Stimulated activated naive B cell treated with anti-CD40 and anti-IgM and Interleukin-4, amounts not matched to agents 10 μg/mL and 1 μg/mL and 100 μg/mL, for 72 hours (primary cell): ENCODE measurements at regions not wholly inside any gene's neighbourhood (a gene's known extent, or its start where the extent isn't known, plus 50 kb on each side); places are given as distances from the start of the nearest gene placed in this dataset.

Source experiments
- ATAC-seq, 2 donors: fragments of 150-1000 bp; cut with Tn5 transposase; replicated peaks; 2 replicates each; pipeline ENCODE4 v1.10.0; 2021; ENCODE audit warnings: moderate library complexity in 1 of 2
- DNase-seq: peaks from one replicate; pipeline ENCODE4 v3.0.0; 2021
- H3K27ac Mint-ChIP-seq: one replicate; pipeline ENCODE4 v1.8.0; 2022; ENCODE audit warnings: mild to moderate bottlenecking, mixed read lengths
- H3K27me3 Mint-ChIP-seq, 2 donors: one replicate each; pipeline ENCODE4 v1.8.0; 2022; ENCODE audit warnings: mixed read lengths in 2 of 2
- H3K36me3 Mint-ChIP-seq, 2 donors: one replicate each; pipeline ENCODE4 v1.8.0; 2022; ENCODE audit warnings: mixed read lengths in 2 of 2, mild to moderate bottlenecking in 1 of 2
- H3K4me1 Mint-ChIP-seq, 2 donors: one replicate each; pipeline ENCODE4 v1.8.0; 2022; ENCODE audit warnings: mixed read lengths in 2 of 2, mild to moderate bottlenecking in 1 of 2
- H3K4me3 Mint-ChIP-seq, 2 donors: one replicate each; pipeline ENCODE4 v1.8.0; 2022; ENCODE audit warnings: mild to moderate bottlenecking in 2 of 2, mixed read lengths in 2 of 2, moderate library complexity in 1 of 2
- H3K9me3 Mint-ChIP-seq, 2 donors: one replicate each; pipeline ENCODE4 v1.8.0; 2022; ENCODE audit warnings: mixed read lengths in 2 of 2, mild to moderate bottlenecking in 1 of 2

DNA sequence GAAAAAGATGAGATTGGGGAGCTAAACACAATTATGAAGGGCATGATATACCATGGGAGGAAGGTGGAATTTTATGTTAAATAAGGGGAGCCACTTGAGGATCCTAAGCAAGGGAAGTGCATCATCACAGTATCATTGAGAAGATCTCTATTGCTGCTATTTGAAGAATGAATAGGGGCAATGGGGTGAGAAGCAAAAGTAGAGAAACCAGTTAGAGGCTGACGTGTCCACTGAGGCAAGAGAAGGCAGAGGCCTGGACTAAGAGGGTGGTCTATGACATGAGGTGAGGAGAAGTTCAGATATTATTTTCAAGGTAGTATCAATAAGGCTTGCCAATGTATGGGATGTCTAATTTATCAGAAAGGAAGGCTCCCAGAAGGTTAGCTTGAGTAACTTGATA is 111.6 kb downstream of the TENT5A start:
- H3K4me1 Mint-ChIP-seq = no peaks in the 10 kb centered on the region
- no peak overlapping the region for H3K4me3 Mint-ChIP-seq
- peaks cover 6 to 9% of the 10 kb centered on the region in 2 donors for H3K9me3 Mint-ChIP-seq
- H3K36me3 Mint-ChIP-seq = no peaks in the 10 kb centered on the region
- no peaks in the 10 kb centered on the region for H3K27me3 Mint-ChIP-seq
- ATAC-seq = no peak
- H3K27ac Mint-ChIP-seq = no peak overlapping the region
- DNase-seq = no peak

DNA sequence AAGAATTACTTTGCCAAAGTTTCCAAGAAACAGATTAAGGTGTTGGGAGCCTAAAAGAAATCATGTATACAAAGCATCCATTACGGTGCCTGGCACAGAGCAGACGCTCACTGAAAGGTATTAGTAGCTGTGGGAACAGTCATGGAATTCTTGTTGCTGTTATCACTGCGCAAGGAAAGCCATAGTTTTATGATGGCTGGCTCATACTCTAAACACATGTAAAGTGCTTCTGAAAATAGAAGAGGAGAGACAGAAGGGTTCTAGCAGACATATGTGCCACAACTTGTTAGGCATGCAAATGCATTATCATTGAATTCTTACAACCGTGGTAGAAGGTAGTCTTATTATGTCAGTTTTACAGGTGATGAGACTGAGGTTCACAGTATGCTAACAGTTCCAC is 112.4 kb downstream of the TENT5A start:
- no peak overlapping the region for H3K27ac Mint-ChIP-seq
- ATAC-seq (no peak), DNase-seq (no peak)
- H3K4me1 Mint-ChIP-seq = no peaks in the 10 kb centered on the region
- H3K27me3 Mint-ChIP-seq = no peaks in the 10 kb centered on the region
- peaks cover 5 to 9% of the 10 kb centered on the region in 2 donors for H3K9me3 Mint-ChIP-seq
- no peak overlapping the region for H3K4me3 Mint-ChIP-seq
- no peaks in the 10 kb centered on the region for H3K36me3 Mint-ChIP-seq

DNA sequence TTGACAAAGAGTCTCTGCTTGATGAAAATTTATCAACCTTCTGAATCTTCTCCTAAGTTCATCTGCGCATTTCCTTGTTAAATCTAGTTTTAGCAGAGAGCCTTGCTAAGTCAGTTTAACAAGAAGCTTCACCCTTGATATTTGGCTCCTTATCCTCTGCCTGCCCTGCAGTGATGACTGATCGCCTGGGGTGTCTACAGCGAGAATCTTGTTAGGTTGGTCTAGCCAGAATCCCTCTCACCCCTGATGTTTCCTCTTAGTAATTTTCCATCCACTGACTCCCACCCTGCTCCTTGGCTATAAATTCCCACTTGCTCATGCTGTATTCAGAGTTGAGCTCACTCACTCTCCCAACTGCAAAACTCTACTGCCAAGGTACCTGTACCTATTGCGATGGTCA is 114.1 kb downstream of the TENT5A start:
- no peak for DNase-seq
- Mint-ChIP-seq H3K36me3 (no peaks in the 10 kb centered on the region), H3K4me3 (no peak overlapping the region), H3K4me1 (no peaks in the 10 kb centered on the region), H3K27me3 (no peaks in the 10 kb centered on the region), H3K9me3 (peaks cover 3 to 9% of the 10 kb centered on the region in 2 donors), H3K27ac (no peak overlapping the region)
- ATAC-seq = no peak

DNA sequence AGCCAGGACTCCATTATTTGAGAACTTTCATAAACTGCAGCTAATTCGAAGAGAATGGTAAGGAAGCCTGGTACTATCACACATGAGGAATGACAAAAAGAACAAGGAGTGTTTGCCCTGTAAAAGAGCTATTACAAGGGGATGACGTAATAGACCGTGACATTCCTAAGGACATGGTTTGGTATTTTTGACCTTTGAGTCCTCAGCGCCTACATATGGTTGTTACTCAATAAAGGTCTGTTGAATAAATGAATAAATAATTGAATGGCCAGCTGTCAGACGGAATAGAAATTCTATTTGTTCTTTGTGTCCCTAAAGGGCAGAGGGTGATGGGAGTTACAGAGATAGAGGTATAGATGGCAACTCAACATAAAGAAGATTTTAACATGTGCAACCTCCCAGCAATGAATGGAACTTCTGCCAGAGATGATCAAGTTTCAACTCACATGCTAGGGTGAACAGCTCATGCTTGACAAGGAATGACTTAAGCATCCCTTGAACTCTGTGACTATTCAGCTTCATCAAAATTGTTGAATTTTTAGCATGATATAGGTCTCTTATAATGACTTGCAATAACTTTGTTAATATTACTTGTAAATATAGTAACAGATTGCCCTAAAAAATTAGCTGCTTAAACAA is 115.4 kb downstream of the TENT5A start:
- Mint-ChIP-seq H3K4me3 (no peak overlapping the region), H3K36me3 (no peaks in the 10 kb centered on the region), H3K27me3 (no peaks in the 10 kb centered on the region), H3K4me1 (no peaks in the 10 kb centered on the region), H3K27ac (no peak overlapping the region), H3K9me3 (peaks cover 5 to 14% of the 10 kb centered on the region in 2 donors)
- DNase-seq = no peak
- ATAC-seq = no peak

DNA sequence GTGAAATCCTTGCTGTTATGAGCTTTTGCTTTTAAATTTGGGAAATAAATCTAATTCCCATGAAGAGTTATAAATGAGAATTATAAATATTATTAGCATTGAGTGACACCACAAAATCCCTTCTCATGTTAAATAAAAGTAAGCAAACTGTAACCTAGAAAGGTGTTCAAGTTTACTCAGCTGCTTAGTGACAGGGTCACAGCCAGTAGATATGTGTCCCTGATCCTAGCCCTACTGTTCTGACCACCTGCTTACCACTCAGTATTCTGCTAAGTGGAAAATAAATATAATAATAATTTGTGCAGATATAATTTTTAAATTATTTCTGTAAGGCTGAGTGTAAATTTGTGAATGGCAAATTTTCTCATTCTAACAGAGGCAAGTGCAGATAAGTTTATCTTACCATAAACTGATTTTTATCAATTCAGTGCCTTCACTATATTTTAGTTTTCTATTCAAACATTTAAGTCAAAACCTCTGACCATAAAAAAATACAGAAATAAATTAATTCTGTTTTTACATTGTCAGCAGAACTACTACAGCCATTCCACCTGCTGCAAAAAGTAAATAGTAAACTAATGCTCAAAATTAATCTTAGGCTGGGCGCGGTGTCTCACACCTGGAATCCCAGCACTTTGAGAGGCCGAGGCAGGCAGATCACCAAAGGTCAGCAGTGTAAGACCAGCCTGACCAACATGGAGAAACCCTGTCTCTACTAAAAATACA is 118.2 kb downstream of the TENT5A start:
- DNase-seq = no peak
- no peak overlapping the region for H3K4me3 Mint-ChIP-seq
- no peak for ATAC-seq
- H3K27me3 Mint-ChIP-seq = no peaks in the 10 kb centered on the region
- H3K27ac Mint-ChIP-seq = no peak overlapping the region
- no peaks in the 10 kb centered on the region for H3K4me1 Mint-ChIP-seq
- peaks cover 9 to 17% of the 10 kb centered on the region in 2 donors for H3K9me3 Mint-ChIP-seq
- peaks cover 0 to 3% of the 10 kb centered on the region in 2 donors for H3K36me3 Mint-ChIP-seq

DNA sequence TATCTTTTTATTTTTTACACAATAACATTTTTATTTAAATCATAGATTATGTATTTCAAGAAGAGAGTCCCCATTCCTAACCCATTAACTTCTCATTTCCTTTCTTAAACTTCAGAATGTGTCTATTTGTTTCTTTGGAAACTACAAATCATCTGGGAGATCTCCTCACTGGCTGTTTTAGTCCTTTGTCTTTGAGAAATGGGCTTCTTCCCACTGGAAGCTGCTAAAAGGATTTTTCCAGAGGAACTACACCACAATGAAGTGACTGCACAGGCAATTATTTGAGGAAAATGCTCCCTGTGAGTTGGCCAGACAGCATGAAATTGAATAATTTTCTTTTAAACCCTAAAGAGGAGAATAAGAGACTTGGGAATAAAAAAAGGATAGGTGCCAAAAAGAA is 119.1 kb downstream of the TENT5A start:
- H3K4me3 Mint-ChIP-seq = no peak overlapping the region
- H3K27ac Mint-ChIP-seq = no peak overlapping the region
- H3K9me3 Mint-ChIP-seq = peaks cover 11 to 17% of the 10 kb centered on the region in 2 donors
- ATAC-seq (no peak), DNase-seq (no peak)
- H3K4me1 Mint-ChIP-seq = no peaks in the 10 kb centered on the region
- H3K36me3 Mint-ChIP-seq = peaks cover 0 to 3% of the 10 kb centered on the region in 2 donors
- H3K27me3 Mint-ChIP-seq = no peaks in the 10 kb centered on the region

DNA sequence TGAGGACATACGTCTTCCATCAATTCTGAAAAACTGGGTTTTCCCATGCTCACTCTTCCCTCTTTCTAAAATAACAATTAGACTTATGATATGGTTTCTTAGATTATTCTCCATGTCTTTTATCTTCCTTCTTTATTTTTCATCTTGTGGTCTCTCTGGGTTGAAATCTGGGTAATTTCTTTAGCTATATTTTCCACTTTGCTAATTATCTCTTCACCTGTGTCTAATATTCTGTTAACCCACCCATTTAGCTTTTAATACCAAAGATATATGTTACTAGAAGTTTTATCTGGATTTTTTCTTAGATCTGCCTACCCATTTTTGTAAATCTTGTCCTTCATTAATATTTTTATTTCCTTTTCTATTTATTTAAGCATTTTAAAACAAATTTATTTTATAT is 121.8 kb downstream of the TENT5A start:
- no peaks in the 10 kb centered on the region for H3K4me1 Mint-ChIP-seq
- H3K9me3 Mint-ChIP-seq = peaks cover 11 to 17% of the 10 kb centered on the region in 2 donors
- DNase-seq (no peak), ATAC-seq (no peak)
- peaks cover 0 to 3% of the 10 kb centered on the region in 2 donors for H3K36me3 Mint-ChIP-seq
- no peak overlapping the region for H3K4me3 Mint-ChIP-seq
- no peak overlapping the region for H3K27ac Mint-ChIP-seq
- H3K27me3 Mint-ChIP-seq = no peaks in the 10 kb centered on the region

DNA sequence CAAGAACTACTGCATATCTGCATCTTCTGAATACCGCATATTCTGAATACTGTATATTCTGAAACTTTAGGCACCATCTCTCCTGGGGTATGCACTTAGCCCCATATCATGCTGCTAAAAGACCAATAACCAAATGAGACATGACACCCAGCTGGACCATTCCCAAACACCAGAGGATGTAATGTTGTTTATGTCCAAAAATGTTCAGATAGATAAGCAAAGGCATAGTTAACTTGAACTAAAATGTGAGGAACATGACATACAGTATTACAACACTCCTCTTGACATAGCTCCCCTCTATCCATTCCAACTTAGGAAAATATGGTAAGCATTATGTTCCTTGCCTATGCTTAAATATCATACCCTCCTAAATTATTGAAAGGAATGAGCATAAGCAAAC is 127.3 kb downstream of the TENT5A start:
- ATAC-seq (no peak), DNase-seq (no peak)
- peaks cover under 1 to 2% of the 10 kb centered on the region in 2 donors for H3K9me3 Mint-ChIP-seq

DNA sequence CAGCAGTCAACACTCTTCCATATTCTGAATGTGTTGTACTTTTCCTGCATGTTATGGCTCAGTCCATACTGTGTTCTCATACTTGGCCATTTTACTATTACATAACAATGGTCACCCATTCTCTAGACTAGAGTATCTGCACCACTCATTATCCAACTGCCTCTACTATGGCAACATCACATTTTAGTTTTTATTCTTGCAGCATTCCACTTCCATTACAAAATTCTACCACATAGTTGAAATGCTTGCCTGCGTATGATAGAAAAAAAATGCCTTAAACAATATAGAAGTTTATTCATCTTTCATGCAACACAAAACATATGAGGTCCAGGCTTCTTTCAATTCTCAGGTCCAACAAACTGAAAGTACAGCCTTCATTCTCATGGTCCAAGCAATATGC is 128.0 kb downstream of the TENT5A start:
- H3K36me3 Mint-ChIP-seq = no peaks in the 10 kb centered on the region
- no peaks in the 10 kb centered on the region for H3K4me1 Mint-ChIP-seq
- H3K27ac Mint-ChIP-seq = no peak overlapping the region
- H3K27me3 Mint-ChIP-seq = no peaks in the 10 kb centered on the region
- ATAC-seq (no peak), DNase-seq (no peak)
- H3K4me3 Mint-ChIP-seq = no peak overlapping the region
- H3K9me3 Mint-ChIP-seq = peaks cover 0 to 2% of the 10 kb centered on the region in 2 donors

More for the DNA sequence above, 127.3 kb downstream of the TENT5A start:
- no peak overlapping the region for H3K27ac Mint-ChIP-seq
- no peaks in the 10 kb centered on the region for H3K27me3 Mint-ChIP-seq
- H3K4me1 Mint-ChIP-seq = no peaks in the 10 kb centered on the region
- no peak overlapping the region for H3K4me3 Mint-ChIP-seq
- H3K36me3 Mint-ChIP-seq = no peaks in the 10 kb centered on the region

DNA sequence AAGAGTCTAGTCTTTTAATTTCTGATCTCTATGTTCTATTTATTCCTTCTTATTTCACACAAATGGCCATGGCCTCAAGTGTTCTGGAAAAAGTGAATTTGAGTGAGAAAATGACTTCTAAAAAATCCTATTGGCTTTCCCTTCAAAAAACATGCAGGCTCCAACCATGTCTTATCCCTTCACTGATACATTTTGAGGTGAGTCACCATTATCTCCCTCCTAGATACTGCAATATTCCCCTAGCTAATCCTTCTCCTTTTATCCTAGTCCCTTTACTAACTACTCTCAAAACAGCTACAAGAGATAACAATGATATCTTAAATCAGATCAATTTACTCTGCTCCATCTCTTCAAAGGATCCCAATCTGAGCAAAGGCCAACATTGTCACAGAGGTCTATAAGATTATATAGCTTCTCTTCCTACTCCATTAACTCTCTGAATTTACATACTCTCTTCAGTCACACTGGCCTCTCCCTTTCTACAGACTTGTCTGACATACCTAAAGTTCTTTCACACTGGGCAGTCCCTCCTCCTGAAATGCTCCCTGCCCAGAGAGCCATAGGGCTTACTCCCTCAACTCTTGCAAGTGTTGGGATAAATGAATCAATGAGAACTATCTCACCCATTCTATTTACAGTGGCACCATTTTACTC is 129.2 kb downstream of the TENT5A start:
- Mint-ChIP-seq H3K27me3 (no peaks in the 10 kb centered on the region), H3K4me3 (no peak overlapping the region), H3K9me3 (no peaks in the 10 kb centered on the region), H3K4me1 (no peaks in the 10 kb centered on the region), H3K36me3 (no peaks in the 10 kb centered on the region), H3K27ac (no peak overlapping the region)
- no peak for DNase-seq
- no peak for ATAC-seq

DNA sequence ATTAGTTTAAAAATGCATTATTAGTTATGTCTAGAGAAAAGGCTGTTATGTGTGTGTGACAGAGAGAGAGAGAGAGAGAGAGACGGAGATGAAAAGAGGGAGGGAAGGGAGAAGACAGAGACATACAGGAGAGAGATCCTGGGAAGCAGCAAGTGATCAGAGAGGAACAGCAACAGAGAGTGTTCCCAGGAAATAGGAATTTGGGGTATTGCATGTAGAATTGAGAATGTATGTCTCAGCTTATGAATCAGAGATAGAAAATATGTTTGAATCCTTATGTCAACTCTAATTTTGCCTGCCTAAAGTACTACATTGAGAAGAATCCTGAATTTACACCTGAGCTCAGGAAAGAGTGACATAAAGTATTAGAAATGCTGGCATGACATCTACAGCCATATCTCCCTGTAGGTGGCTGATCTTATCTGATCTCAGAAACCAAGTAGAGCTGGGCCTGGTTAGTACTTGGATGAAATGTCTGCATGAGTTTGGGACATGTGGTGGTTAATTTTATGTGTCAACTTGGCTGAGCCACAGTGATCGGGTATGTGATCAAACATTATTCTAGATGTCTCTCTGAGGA is 130.6 kb downstream of the TENT5A start:
- Mint-ChIP-seq H3K4me3 (no peak overlapping the region), H3K27me3 (no peaks in the 10 kb centered on the region), H3K27ac (no peak overlapping the region), H3K36me3 (no peaks in the 10 kb centered on the region), H3K4me1 (no peaks in the 10 kb centered on the region), H3K9me3 (no peaks in the 10 kb centered on the region)
- ATAC-seq = no peak
- DNase-seq = no peak

DNA sequence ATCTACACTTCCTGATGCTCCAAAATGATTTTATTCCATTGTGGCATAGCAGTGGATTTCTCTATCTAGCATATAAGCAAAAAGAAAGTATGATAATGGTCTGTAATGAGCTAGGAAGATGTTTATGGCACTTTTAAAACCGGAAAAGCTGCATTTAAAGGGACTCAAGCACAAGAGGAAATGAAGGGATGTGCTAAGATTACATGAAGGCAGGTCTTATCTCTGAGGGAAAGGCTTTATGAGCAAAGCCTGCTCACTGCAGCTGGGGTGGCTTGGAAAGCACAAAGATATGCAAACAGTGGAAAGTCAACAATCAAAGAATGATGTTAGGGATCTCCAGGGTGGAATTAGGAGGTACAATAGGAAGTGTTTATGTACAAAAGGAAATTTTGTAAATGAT is 138.2 kb downstream of the TENT5A start:
- no peaks in the 10 kb centered on the region for H3K9me3 Mint-ChIP-seq
- no peak overlapping the region for H3K27ac Mint-ChIP-seq
- ATAC-seq = no peak
- H3K27me3 Mint-ChIP-seq = peaks cover 0 to 4% of the 10 kb centered on the region in 2 donors
- no peak overlapping the region for H3K4me3 Mint-ChIP-seq
- no peak for DNase-seq
- no peaks in the 10 kb centered on the region for H3K36me3 Mint-ChIP-seq
- peaks cover 6% of the 10 kb centered on the region in 2 donors for H3K4me1 Mint-ChIP-seq

DNA sequence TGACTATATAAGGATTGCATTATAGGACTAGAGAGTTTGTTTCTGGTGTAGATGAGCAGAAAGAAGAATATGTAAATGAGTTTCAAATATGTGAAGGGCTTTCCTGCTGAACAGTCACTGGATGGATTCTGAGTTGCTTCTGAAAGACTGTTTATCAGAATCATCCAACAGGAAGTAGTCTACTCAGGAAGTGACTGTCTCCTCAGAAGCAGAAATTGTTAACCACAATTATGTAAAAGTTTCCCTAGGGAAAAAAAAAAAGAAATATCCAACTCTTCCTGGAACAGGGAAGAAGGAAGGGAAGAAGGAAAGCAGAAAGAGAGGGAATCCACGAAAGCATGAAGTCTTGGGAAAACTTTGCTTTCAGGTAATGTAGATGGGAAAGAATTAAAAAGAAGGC is 138.9 kb downstream of the TENT5A start:
- no peak for ATAC-seq
- Mint-ChIP-seq H3K27ac (no peak overlapping the region), H3K4me1 (peaks cover 6% of the 10 kb centered on the region in 2 donors), H3K27me3 (peaks cover 0 to 4% of the 10 kb centered on the region in 2 donors), H3K4me3 (no peak overlapping the region), H3K9me3 (no peaks in the 10 kb centered on the region), H3K36me3 (no peaks in the 10 kb centered on the region)
- no peak for DNase-seq

DNA sequence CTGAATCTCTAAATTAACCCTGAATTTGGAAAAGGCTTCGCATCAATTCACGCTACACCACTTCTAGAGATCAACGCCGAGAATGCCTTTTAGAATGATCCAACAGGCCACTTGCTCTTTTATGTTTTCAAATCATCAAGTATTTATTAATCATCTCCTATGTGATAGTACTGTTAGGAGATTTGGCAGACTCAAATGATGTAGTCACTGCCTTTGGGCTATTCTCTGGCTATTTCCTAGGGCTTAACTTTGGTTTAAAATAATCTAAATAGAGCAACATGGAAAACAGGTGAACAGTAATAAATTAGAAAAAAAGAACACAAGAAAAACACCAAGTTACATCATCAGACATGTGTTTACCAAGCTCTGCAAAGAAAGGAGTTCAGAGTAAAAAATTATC is 140.3 kb downstream of the TENT5A start:
- Mint-ChIP-seq H3K27me3 (peaks cover 0 to 4% of the 10 kb centered on the region in 2 donors), H3K36me3 (no peaks in the 10 kb centered on the region), H3K27ac (no peak overlapping the region), H3K4me3 (no peak overlapping the region), H3K9me3 (no peaks in the 10 kb centered on the region), H3K4me1 (peaks cover 6% of the 10 kb centered on the region in 2 donors)
- ATAC-seq (no peak), DNase-seq (no peak)
